HG03460 (cell line): ENCODE measurements at regions not wholly inside any gene's neighbourhood (a gene's known extent, or its start where the extent isn't known, plus 50 kb on each side); places are given as distances from the start of the nearest gene placed in this dataset.
"Not testable (repeated sequence)": the region's sequence is repeated elsewhere in the genome, so short reads cannot be mapped to it uniquely, and the experiment has no call there.

ENCODE experiments used
- ATAC-seq: cut with Tn5 transposase; IDR thresholded peaks from one replicate; pipeline ENCODE4 v1.9.1; 2021; ENCODE audit not compliant: unreplicated experiment

GRCh38 chr18:1270081-1270480 lies 365.4 kb downstream of the ADCYAP1 start:
- ATAC-seq, result no peak

GRCh38 chr18:1273469-1273868 lies 368.8 kb downstream of the ADCYAP1 start:
- ATAC-seq, result no peak

- ATAC-seq, result no peak
Observed at GRCh38 chr18:1292167-1292566, 387.5 kb downstream of the ADCYAP1 start.

- no peak for ATAC-seq
Observed at GRCh38 chr18:1294229-1294628, 389.6 kb downstream of the ADCYAP1 start.

GRCh38 chr18:1296237-1296636 lies 391.6 kb downstream of the ADCYAP1 start:
- no peak for ATAC-seq

GRCh38 chr18:1302861-1303260 lies 398.2 kb downstream of the ADCYAP1 start:
- ATAC-seq, result no peak

- ATAC-seq, result no peak
Observed at GRCh38 chr18:1304392-1304992, 399.8 kb downstream of the ADCYAP1 start.

- no peak for ATAC-seq
Observed at GRCh38 chr18:1306641-1307040, 402.0 kb downstream of the ADCYAP1 start.

- no peak for ATAC-seq
Observed at GRCh38 chr18:1308686-1309085, 404.0 kb downstream of the ADCYAP1 start.

- no peak for ATAC-seq
Observed at GRCh38 chr18:1311376-1311775, 406.7 kb downstream of the ADCYAP1 start.

- not testable (repeated sequence) for ATAC-seq
Observed at GRCh38 chr18:1335345-1335744, 430.7 kb downstream of the ADCYAP1 start.

GRCh38 chr18:1350931-1351450 lies 446.3 kb downstream of the ADCYAP1 start:
- ATAC-seq, result no peak

- ATAC-seq, result no peak
Observed at GRCh38 chr18:1353025-1353424, 448.4 kb downstream of the ADCYAP1 start.

GRCh38 chr18:1357724-1358123 lies 453.1 kb downstream of the ADCYAP1 start:
- ATAC-seq, result no peak

- no peak for ATAC-seq
Observed at GRCh38 chr18:1361936-1362335, 457.3 kb downstream of the ADCYAP1 start.

- no peak for ATAC-seq
Observed at GRCh38 chr18:1370552-1370951, 465.9 kb downstream of the ADCYAP1 start.

- ATAC-seq, result no peak
Observed at GRCh38 chr18:1371724-1372123, 467.1 kb downstream of the ADCYAP1 start.

- ATAC-seq, result no peak
Observed at GRCh38 chr18:1383465-1383864, 478.8 kb downstream of the ADCYAP1 start.

- ATAC-seq, result not testable (repeated sequence)
Observed at GRCh38 chr18:1388468-1388867, 483.8 kb downstream of the ADCYAP1 start.

GRCh38 chr18:1392046-1392445 lies 487.4 kb downstream of the ADCYAP1 start:
- no peak for ATAC-seq

- ATAC-seq, result no peak
Observed at GRCh38 chr18:1392865-1393734, 488.4 kb downstream of the ADCYAP1 start.

GRCh38 chr18:1393929-1394328 lies 489.3 kb downstream of the ADCYAP1 start:
- no peak for ATAC-seq
